PC-3 (cell line): ENCODE measurements at regions not wholly inside any gene's neighbourhood (a gene's known extent, or its start where the extent isn't known, plus 50 kb on each side); places are given as distances from the start of the nearest gene placed in this dataset.
A peak's percentile ranks its signal among the peaks of the same experiment; 100 is the strongest.

Source experiments
- ATAC-seq: fragments of 200-7000 bp; cut with Tn5 transposase; 2 replicates; pipeline ENCODE4 v1.9.1; 2020; ENCODE audit warnings: mild to moderate bottlenecking, moderate library complexity
- BruUV-seq: library from RNA; stranded (reverse); fragments of 400-500 nt; replicated peaks from 2 replicates; lab custom pipeline; 2021; lab: Mats Ljungman, UMichigan
- CTCF ChIA-PET: fragments of 300-600 bp; sonication (Branson Sonifier 250); formaldehyde crosslinking; loops from one replicate; lab custom pipeline; 2022; ENCODE audit warnings: antibody characterized with exemption; lab: Charles Lee
- POLR2A ChIA-PET: fragments of 300-600 bp; sonication (Branson Sonifier 250); formaldehyde crosslinking; loops from one replicate; lab custom pipeline; 2022; ENCODE audit warnings: antibody characterized with exemption; ENCODE audit not compliant: unreplicated experiment; lab: Charles Lee
- DNase-seq: peaks from one replicate; pipeline ENCODE4 v3.0.0-alpha.2; 2015
- H2AFZ ChIP-seq: fragments of 300-600 bp; sonication (generic); 2 replicates; pipeline ENCODE4 v1.6.0; 2016; ENCODE audit warnings: antibody characterized with exemption, low read length
- H3F3A ChIP-seq: fragments of 300-600 bp; sonication (generic); one replicate; pipeline ENCODE4 v1.6.0; 2017; ENCODE audit warnings: antibody characterized with exemption, low read length, control low read depth, mild to moderate bottlenecking; ENCODE audit not compliant: unreplicated experiment
- H3K27ac ChIP-seq: fragments of 300-600 bp; sonication (generic); 2 replicates; pipeline ENCODE4 v1.5.1; 2016; ENCODE audit warnings: mild to moderate bottlenecking, low read length
- H3K27me3 ChIP-seq: fragments of 300-600 bp; sonication (generic); 2 replicates; pipeline ENCODE4 v1.6.1; 2016; ENCODE audit warnings: low read length, mixed read lengths
- H3K36me3 ChIP-seq: fragments of 300-600 bp; sonication (generic); 2 replicates; pipeline ENCODE4 v1.6.1; 2016; ENCODE audit warnings: low read depth, mixed run types, low read length, mixed read lengths
- H3K4me1 ChIP-seq: fragments of 300-600 bp; sonication (generic); 2 replicates; pipeline ENCODE4 v1.5.1; 2016; ENCODE audit warnings: low read length; ENCODE audit not compliant: insufficient read depth
- H3K4me2 ChIP-seq: fragments of 300-600 bp; sonication (generic); 2 replicates; pipeline ENCODE4 v1.6.0; 2016; ENCODE audit warnings: low read length
- H3K4me3 ChIP-seq: fragments of 300-600 bp; sonication (generic); 2 replicates; pipeline ENCODE4 v1.5.1; 2016; ENCODE audit warnings: mild to moderate bottlenecking, low read length, mixed read lengths
- H3K79me2 ChIP-seq: fragments of 300-600 bp; sonication (generic); 2 replicates; pipeline ENCODE4 v1.6.1; 2017; ENCODE audit warnings: low read length, mixed read lengths
- H3K9ac ChIP-seq: fragments of 300-600 bp; sonication (generic); 2 replicates; pipeline ENCODE4 v1.6.0; 2016; ENCODE audit warnings: mild to moderate bottlenecking, low read length
- H3K9me2 ChIP-seq: fragments of 300-600 bp; sonication (generic); replicated peaks from 2 replicates; pipeline ENCODE4 v1.6.1; 2016; ENCODE audit warnings: mixed run types, low read length, mixed read lengths
- H3K9me3 ChIP-seq: fragments of 300-600 bp; sonication (generic); 2 replicates; pipeline ENCODE4 v1.6.1; 2016; ENCODE audit warnings: low read length, mixed read lengths
- H4K20me1 ChIP-seq: fragments of 300-600 bp; sonication (generic); 2 replicates; pipeline ENCODE4 v1.6.1; 2016; ENCODE audit warnings: low read length, mixed read lengths
- EZH2 ChIP-seq: fragments of 300-600 bp; sonication (generic); IDR thresholded peaks from one replicate; pipeline ENCODE4 v1.6.1; 2017; ENCODE audit warnings: antibody characterized with exemption, mild to moderate bottlenecking, low read length; ENCODE audit not compliant: unreplicated experiment
- EZH2phosphoT487 ChIP-seq: fragments of 300-600 bp; sonication (generic); IDR thresholded peaks from 2 replicates; pipeline ENCODE4 v1.6.1; 2018; ENCODE audit warnings: mild to moderate bottlenecking, antibody characterized with exemption, low read length, borderline replicate concordance
- intact Hi-C: fragments of 100-400 bp; cut with micrococcal nuclease; formaldehyde crosslinking; loops from 2 replicates; pipeline ENCODE4 v1.9.0; 2023
- TF ChIP-seq, protein P1 (sequence below): fragments of 300-600 bp; sonication (generic); conservative IDR thresholded peaks from 2 replicates; pipeline ENCODE4 v1.5.1; 2017; ENCODE audit warnings: antibody characterized with exemption, low read depth, mild to moderate bottlenecking, low read length

DNA sequence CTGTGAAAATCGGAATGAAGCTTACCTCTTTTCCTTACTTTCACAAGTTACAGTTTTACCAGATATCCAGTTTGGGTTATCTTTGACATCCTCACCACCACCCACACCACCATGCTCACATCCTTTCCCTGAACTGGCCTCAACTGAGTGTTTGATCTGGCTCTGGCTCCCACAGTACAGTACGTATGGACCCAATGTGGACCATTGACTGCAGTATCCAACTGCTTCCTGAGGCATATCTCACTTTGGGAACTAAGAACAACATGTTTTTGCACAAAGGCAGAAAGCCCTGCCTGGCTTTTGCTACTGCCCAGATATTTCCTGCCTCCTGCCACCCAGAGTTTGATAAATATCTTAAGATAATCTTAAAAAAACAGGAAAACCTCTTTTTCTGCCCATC is 1232.0 kb upstream of the CDH18 start:
- H3K27ac ChIP-seq, result no peak overlapping the region
- peak overlapping the region; percentile 23; the same call in 1 of the 2 replicates for H2AFZ ChIP-seq
- no peaks in the 10 kb centered on the region for H3K9me3 ChIP-seq
- TF ChIP-seq, protein P1, sequence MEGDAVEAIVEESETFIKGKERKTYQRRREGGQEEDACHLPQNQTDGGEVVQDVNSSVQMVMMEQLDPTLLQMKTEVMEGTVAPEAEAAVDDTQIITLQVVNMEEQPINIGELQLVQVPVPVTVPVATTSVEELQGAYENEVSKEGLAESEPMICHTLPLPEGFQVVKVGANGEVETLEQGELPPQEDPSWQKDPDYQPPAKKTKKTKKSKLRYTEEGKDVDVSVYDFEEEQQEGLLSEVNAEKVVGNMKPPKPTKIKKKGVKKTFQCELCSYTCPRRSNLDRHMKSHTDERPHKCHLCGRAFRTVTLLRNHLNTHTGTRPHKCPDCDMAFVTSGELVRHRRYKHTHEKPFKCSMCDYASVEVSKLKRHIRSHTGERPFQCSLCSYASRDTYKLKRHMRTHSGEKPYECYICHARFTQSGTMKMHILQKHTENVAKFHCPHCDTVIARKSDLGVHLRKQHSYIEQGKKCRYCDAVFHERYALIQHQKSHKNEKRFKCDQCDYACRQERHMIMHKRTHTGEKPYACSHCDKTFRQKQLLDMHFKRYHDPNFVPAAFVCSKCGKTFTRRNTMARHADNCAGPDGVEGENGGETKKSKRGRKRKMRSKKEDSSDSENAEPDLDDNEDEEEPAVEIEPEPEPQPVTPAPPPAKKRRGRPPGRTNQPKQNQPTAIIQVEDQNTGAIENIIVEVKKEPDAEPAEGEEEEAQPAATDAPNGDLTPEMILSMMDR, result no peak
- TF ChIP-seq EZH2, result no peak
- TF ChIP-seq EZH2phosphoT487, result no peak
- no peaks in the 10 kb centered on the region for H3F3A ChIP-seq
- no peaks in the 10 kb centered on the region for H3K79me2 ChIP-seq
- no peak for ATAC-seq
- no peaks in the 10 kb centered on the region for H3K27me3 ChIP-seq
- no peak overlapping the region for H3K4me2 ChIP-seq
- no peak overlapping the region for H3K4me3 ChIP-seq
- POLR2A ChIA-PET, result no interaction called here
- H4K20me1 ChIP-seq, result no peaks in the 10 kb centered on the region
- no TSS peak for BruUV-seq
- H3K36me3 ChIP-seq, result no peaks in the 10 kb centered on the region
- H3K4me1 ChIP-seq, result peaks cover 13% of the 10 kb centered on the region
- no peak overlapping the region for H3K9ac ChIP-seq
- intact Hi-C loops, result no loop called here
- H3K9me2 ChIP-seq, result no peaks in the 10 kb centered on the region
- CTCF ChIA-PET, result no interaction called here
- DNase-seq, result no peak

DNA sequence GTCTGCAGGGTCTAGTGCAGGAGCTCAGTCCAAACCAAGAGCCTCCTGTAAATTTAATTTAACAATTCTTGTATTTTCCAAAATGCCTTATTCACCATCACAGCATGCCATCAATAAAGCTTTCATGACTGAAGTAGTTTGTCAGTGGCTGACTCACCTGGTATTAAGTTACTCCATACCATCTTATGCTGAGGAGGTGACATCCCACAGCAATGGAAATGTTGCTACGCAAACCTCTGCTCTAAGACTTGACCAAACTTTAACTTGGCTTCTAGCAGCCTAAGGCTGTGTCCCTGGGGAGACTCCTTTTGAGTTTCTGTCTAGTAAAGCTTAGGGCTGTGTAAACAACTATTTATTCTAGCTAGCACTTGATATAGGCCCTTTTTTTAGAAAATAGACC is 1231.3 kb upstream of the CDH18 start:
- H3K79me2 ChIP-seq, result no peaks in the 10 kb centered on the region

DNA sequence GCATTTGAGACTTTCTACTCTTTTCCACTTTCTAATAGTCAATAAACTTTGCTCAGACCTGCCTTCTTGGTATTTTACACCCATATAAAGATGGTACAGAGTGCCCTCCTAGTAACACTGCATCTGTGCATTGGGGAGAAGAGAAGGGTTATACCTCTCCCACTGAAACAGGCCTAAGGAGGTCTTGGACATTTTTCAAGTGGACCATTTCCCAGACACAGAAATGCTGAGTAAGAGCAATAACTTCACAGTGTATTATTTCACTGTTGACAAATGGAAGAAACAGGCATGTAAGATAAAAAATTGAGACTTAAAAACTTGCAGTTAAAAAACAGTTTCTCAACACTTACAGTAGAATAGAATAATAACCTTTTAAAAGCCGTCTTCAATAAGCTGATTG is 1224.0 kb upstream of the CDH18 start:
- no TSS peak for BruUV-seq
- CTCF ChIA-PET, result no interaction called here
- no peak overlapping the region for H3K4me3 ChIP-seq

More for the DNA sequence above, 1231.3 kb upstream of the CDH18 start:
- intact Hi-C loops, result no loop called here
- no peak overlapping the region for H3K4me3 ChIP-seq
- ATAC-seq (peak; percentile 99), DNase-seq (peak; percentile 91)
- POLR2A ChIA-PET, result interaction anchor here (0.6 kb wide), 1 partner anchor 706 kb away, joined by 3 read pairs; no protein-coding TSS in a partner anchor
- H3K36me3 ChIP-seq, result no peaks in the 10 kb centered on the region
- TF ChIP-seq, protein P1, result no peak
- no peaks in the 10 kb centered on the region for H3F3A ChIP-seq
- no peaks in the 10 kb centered on the region for H4K20me1 ChIP-seq
- CTCF ChIA-PET, result no interaction called here
- BruUV-seq, result no TSS peak
- no peaks in the 10 kb centered on the region for H3K27me3 ChIP-seq
- peaks cover 12% of the 10 kb centered on the region for H3K4me1 ChIP-seq
- H3K4me2 ChIP-seq, result peak overlapping the region; percentile 20
- no peaks in the 10 kb centered on the region for H3K9me3 ChIP-seq
- H2AFZ ChIP-seq, result peak overlapping the region; percentile 23
- H3K9ac ChIP-seq, result no peak overlapping the region
- peak overlapping the region; percentile 40 for H3K27ac ChIP-seq
- no peaks in the 10 kb centered on the region for H3K9me2 ChIP-seq

More for the DNA sequence above, 1224.0 kb upstream of the CDH18 start:
- Histone ChIP-seq H3K27me3 (no peaks in the 10 kb centered on the region), H3K79me2 (no peaks in the 10 kb centered on the region), H3K9me2 (no peaks in the 10 kb centered on the region), H4K20me1 (no peaks in the 10 kb centered on the region), H3F3A (no peaks in the 10 kb centered on the region), H2AFZ (no peak overlapping the region), H3K27ac (no peak overlapping the region), H3K9ac (no peak overlapping the region), H3K4me2 (no peak overlapping the region), H3K4me1 (no peaks in the 10 kb centered on the region), H3K9me3 (no peaks in the 10 kb centered on the region), H3K36me3 (no peaks in the 10 kb centered on the region)
- intact Hi-C loops, result no loop called here
- ATAC-seq, result no peak
- POLR2A ChIA-PET, result no interaction called here
- DNase-seq, result no peak
- no peak for TF ChIP-seq EZH2
- TF ChIP-seq, protein P1, result no peak
- TF ChIP-seq EZH2phosphoT487, result no peak
